HG02981 (cell line): ENCODE measurements at regions not wholly inside any gene's neighbourhood (a gene's known extent, or its start where the extent isn't known, plus 50 kb on each side); places are given as distances from the start of the nearest gene placed in this dataset.

Source experiments
- ATAC-seq: cut with Tn5 transposase; IDR thresholded peaks from one replicate; pipeline ENCODE4 v1.9.1; 2021; ENCODE audit warnings: mild to moderate bottlenecking, moderate library complexity; ENCODE audit not compliant: unreplicated experiment

- ATAC-seq = no peak
Observed at GRCh38 chr20:50399917-50400704, 110.1 kb upstream of the PTPN1 start.

DNA sequence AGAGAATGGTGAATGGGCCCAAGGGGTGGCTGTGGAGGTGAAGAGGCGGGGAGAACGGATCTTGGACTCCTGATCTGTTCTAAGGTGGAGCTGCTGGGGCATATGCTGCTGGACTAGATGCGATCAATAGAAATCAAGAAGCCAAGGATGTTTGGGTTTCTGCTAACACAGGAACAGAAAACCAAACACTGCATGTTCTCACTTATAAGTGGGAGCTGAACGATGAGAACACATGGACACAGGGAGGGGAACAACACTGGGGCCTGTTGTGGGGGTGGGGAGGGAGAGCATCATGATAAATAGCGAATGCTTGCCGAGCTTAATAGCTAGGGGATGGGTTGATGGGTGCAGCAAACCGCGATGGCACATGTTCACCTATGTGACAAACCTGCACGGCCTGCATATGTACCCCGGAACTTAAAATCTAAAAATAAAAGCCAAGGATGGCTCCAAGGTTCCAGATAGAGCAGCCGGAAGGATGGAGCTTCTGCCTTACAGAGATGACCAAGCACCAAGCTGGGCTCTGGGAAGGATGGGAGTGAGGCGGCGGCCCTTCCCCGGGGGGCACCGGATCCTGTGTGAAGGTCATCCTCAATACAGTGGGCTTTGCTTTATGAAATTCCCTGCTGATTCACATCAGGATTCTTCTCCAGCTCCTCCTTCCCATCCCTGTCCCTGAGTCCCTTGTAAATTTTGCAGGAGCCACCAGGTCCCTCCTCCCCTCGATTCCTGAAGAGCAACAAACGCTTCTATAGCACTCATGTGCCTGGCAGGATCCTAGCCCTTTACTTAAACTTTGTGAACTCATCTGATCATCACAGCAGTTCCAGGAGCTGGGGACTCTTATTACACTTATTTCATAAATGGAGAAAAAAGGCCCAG is 109.2 kb upstream of the PTPN1 start:
- no peak for ATAC-seq

- no peak for ATAC-seq
Observed at GRCh38 chr20:50401587-50402418, 108.4 kb upstream of the PTPN1 start.

GRCh38 chr20:50403565-50404418 is 106.4 kb upstream of the PTPN1 start:
- ATAC-seq = no peak

DNA sequence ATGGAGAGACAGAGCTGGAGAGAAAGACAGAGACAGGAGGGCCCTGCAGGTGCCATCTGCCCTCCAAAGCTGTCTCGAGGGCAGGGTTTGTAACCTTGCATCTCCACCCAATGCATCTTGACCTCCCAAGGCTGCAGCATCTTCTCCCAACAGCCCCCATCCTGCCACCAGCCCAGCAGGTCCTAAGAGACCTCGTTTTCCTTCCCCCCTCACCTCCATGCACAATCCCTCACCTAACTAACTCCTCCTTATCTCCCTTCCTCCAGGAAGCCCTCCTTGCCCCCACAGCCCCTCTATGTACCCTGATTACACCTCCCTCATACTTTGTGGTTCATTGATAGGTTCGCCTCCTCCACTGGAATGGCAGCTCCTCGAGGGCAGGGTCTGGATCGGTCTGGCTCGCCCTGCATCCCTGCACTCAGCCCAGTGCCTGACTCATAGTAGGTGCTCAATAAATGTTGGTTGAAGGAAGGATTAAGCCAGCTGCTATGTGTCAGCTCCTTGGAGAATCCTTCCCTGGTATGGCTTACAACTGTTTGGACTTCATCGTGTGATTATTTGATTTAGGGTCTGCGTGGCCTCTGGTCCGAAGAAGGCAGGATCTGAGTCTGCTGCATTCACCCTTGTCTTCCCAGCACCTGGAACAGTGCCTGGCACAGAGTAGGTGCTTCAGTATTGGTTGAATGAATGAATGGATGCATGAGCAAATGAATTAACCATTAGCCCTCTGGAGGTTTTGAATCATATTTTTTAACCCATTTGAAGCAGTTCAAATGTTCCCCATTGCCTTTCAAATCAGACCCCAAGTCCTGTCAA is 105.6 kb upstream of the PTPN1 start:
- ATAC-seq = no peak

DNA sequence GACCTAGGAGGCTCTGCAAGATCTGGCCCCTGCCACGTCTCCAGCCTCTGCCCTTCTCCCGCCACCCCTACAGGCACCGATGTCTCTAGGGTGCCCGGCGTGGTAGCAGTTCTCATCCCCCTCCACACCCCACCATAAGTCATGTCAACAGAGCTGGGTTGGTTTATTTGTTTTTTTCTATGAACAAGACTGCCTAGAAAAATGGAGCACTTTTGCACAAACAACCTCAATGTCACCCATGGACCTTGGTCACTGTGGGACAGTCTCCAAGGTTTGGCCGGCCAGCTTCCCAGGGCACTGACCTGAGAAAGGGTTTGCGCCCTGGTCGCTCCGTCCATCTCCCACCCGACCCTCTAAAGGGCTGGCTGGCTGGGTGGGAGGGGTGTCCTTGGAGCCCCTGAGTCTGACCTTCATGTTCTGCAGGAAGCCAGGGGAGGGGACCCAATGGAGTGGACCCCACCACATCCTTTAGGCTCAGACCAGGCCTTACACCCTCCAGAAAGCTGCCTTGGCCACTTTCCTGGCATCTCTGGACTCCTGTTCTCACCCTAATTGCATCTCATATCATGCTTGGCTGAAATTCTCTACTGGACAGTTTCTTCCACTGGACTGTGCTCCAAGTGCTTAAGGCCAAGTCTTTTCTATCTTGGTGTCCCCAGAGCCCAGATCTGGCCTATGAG is 104.8 kb upstream of the PTPN1 start:
- ATAC-seq = no peak

DNA sequence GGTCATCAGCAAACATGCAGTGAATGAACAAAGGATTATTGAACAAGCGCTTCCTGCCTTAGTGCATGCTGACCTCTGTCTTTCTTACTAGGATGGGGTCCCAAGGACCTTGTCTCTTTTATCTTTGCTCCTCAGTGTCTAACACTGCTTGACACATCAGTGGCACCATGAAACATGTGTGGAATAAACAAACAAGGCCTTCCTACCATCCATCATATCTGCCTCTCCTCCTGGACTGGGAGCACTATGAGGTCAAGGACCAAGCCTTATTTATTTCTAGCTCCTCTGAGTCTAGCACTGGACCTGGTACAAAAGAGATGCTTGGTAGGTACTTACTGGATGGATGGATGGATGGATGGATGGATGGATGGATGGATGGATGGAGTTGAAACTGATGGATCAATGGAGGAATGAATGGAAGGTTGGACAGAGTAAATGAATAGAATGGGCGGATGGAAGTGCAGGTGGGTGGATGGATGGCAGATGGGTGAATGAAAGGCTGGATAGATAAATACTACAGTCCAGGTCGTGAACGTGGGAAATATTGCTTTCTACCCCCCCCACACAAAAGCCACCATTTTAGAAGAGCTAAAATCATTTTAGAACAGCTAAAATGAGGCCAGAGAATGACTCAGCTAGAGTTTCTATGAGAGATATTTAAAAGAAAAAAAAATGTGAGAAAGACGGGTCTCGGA is 104.1 kb upstream of the PTPN1 start:
- no peak for ATAC-seq

- ATAC-seq = no peak
Observed at GRCh38 chr20:50406610-50407136, 103.5 kb upstream of the PTPN1 start.

DNA sequence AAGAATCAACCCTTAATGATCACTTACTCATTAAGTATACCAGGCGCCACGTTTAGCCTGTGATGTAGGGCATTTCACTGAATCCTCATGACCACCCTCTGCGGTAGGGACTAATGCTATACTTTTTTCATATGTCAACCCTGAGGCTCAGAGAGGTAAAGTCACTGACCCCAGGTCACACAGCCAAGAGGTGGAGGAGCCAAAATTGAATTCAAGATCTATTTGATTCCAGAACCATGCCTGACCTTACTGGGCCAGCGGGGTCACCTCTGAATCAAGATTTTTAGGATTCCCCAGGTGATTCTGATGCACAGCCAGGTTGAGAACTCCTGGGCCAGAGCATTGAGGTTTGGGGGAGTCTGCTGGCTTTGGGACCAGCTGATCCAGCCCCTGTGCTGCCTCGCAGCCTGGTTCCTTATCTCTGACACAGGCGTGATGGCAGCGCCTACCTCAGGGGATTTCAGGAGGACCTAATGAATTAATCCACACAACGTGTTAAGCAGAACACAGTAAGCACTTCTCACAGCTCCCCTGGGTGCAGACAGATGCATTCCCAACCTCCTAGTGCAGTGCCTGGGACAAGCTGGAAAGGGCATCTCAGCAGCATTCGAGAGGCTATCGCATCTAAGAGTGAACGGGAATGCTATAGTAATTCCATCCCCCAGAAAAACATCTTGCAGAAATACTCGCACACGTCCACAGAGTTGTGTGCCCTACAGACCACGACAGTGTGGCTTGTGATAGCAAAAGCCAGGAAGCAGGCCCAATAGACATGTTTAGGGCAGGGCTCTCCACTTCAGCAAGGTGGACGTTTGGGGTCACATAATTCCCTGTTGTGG is 101.4 kb upstream of the PTPN1 start:
- no peak for ATAC-seq

GRCh38 chr20:50409495-50409894 is 100.7 kb upstream of the PTPN1 start:
- no peak for ATAC-seq

DNA sequence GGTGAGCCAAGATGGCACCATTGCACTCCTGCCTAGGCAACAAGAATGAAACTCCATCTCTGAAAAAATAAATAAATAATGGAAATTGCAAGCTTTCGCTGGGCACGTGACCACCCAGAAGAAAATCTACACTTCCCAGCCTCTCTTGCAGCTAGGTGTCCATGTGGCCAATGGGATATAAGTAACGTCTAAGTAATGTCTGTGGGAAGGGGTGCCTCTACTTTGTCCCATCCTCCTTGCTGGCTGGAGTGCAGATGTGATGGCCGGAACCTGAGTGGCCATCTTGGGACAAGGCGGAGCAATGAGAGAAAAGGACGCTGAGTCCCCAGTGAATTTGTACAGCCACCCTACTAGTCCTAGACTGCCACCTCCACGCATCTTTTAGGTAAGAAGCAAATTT is 99.8 kb upstream of the PTPN1 start:
- ATAC-seq = no peak

DNA sequence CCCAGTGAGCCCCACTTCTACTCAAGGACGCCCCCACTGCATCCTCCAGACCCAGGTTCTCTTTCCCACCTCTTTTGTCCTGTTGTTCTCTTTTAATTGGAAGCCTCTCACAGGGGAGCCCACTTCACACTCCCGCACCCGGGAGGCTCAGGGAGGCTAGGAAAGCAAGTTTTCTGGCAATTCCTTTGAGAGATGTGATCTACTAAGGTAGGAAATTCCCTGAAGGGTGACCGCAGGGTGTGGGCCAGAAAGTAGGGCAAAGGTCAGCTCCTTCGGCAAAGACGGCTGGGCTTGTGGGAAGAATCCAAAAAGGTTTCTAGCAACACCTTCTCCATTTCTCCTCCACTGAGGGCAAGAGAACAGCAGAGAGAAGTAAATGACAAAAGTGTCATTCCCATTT is 98.1 kb upstream of the PTPN1 start:
- no peak for ATAC-seq

- ATAC-seq = no peak
Observed at GRCh38 chr20:50412499-50412898, 97.7 kb upstream of the PTPN1 start.

DNA sequence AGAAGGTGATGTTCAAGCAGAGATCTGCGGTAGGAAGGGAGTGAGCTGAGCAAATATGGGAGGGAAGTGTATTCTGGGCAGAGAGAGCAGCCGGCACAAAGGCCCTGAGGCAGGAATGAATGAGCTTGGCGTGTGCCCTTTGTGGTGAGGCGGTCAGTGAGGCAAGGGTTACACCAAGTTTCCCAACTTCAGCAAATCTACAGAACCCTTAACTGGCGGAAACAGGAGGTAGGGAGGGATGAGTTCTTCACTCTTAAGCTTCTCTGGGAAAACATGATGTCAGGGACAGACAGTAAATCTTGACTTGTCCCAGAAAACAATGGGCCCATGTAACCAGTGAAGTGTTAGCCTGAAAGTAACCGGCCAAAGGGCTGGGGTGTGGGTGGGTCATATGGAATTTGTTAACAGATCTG is 97.1 kb upstream of the PTPN1 start:
- no peak for ATAC-seq

GRCh38 chr20:50415021-50415515 is 95.1 kb upstream of the PTPN1 start:
- ATAC-seq = no peak

DNA sequence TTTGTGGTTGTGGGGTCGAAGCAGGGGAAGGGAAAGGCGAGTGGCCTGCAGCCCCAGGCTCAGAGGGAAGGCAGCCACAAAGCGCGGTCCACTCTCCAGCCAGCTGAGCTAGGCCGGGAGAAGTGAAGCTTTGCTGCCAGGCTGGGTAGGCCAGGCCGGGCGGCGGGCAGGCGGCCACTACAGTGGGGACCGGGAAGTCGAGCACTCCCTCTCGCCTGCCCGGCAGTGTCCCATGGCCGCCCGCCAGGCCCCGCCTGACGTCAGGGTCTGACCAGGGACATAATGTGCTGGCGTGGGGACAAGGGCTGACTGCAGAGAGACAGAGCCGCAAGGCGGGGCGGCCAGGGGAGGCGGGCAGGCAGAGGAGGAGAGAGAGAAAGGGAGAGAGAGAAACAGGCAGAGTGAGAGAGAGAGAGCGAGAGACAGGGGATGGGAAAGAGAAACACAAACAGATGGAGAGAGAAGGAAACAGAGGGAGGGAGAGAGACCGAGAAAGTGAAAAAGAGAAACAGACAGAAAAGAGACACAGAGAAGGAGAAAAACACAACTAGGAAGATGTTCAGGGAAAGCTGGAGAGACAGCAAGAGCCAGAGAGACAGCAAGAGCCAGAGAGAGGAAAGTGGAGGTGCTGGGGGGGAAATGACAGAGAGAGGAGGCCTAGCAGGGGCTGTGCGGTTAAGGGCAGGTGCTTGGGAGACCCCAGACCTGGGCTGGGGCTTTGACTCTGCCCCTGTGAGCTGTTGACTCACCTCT is 94.5 kb upstream of the PTPN1 start:
- no peak for ATAC-seq
